ENCODE measurements at regions not wholly inside any gene's neighbourhood (a gene's known extent, or its start where the extent isn't known, plus 50 kb on each side); places are given as distances from the start of the nearest gene placed in this dataset.
"Not testable (repeated sequence)": the region's sequence is repeated elsewhere in the genome, so short reads cannot be mapped to it uniquely, and the experiment has no call there.

GRCh38 chr7:92913849-92914248 lies 77.5 kb upstream of the CDK6 start:
- no peak for DNase-seq

GRCh38 chr7:92910976-92911375 lies 74.6 kb upstream of the CDK6 start:
- DNase-seq: no peak

- DNase-seq: peak; percentile 3
Measured at GRCh38 chr7:92909686-92910475, 73.5 kb upstream of the CDK6 start.

GRCh38 chr7:92904244-92905131 lies 68.1 kb upstream of the CDK6 start:
- peak; percentile 75 for DNase-seq

GRCh38 chr7:92898798-92899197 lies 62.4 kb upstream of the CDK6 start:
- no peak for DNase-seq

- DNase-seq: not testable (repeated sequence)
Measured at GRCh38 chr7:92894857-92895256, 58.5 kb upstream of the CDK6 start.

- DNase-seq: no peak
Measured at GRCh38 chr7:92889081-92889480, 52.7 kb upstream of the CDK6 start.
